Stomach (tissue), 8 donors: ENCODE measurements at regions not wholly inside any gene's neighbourhood (a gene's known extent, or its start where the extent isn't known, plus 50 kb on each side); places are given as distances from the start of the nearest gene placed in this dataset.
A peak's percentile ranks its signal among the peaks of the same experiment; 100 is the strongest.

Experiments used
- DNase-seq, 2 donors: peaks; one replicate each; pipeline versions ENCODE4 v3.0.0 to v3.0.0-alpha.2; 2013 to 2019
- H3K27ac ChIP-seq, 5 donors: fragments of 200-600 bp in 4 of 5; sonication (generic) in 4 of 5; one replicate each; pipeline ENCODE4 v1.5.1; 2013 to 2019; ENCODE audit warnings: mild to moderate bottlenecking in 1 of 5, moderate library complexity in 1 of 5
- H3K27me3 ChIP-seq, 3 donors: fragments of 200-600 bp; sonication (generic); one replicate each; pipeline ENCODE4 v1.5.1; 2017 to 2019; ENCODE audit warnings: mixed run types in 1 of 3
- H3K36me3 ChIP-seq, 4 donors: fragments of 200-600 bp; sonication (generic); 1 replicate in 3 of 4; 2 replicates in 1 of 4; pipeline ENCODE4 v1.5.1; 2016 to 2019
- H3K4me1 ChIP-seq, 4 donors: fragments of 200-600 bp; sonication (generic); one replicate each; pipeline ENCODE4 v1.5.1; 2016 to 2019
- H3K4me3 ChIP-seq, 4 donors: fragments of 200-600 bp; sonication (generic) in 3 of 4; one replicate each; pipeline ENCODE4 v1.5.1; 2016 to 2019; ENCODE audit warnings: mild to moderate bottlenecking in 1 of 4
- H3K9me3 ChIP-seq, 4 donors: fragments of 200-600 bp; sonication (generic); one replicate each; pipeline ENCODE4 v1.5.1; 2016 to 2019
- EP300 ChIP-seq: sonication (generic); formaldehyde crosslinking; IDR thresholded peaks from one replicate; pipeline ENCODE4 v1.6.1; 2017; ENCODE audit warnings: antibody characterized with exemption
- POLR2A ChIP-seq, 4 donors: fragments of 450-650 bp; IDR thresholded peaks; one replicate each; pipeline ENCODE4 v1.6.1; 2016; ENCODE audit warnings: antibody characterized with exemption in 4 of 4, control low read depth in 2 of 4, mild to moderate bottlenecking in 1 of 4, moderate library complexity in 1 of 4
- POLR2AphosphoS5 ChIP-seq, 3 donors: sonication (generic); formaldehyde crosslinking; IDR thresholded peaks; one replicate each; pipeline ENCODE4 v1.6.1; 2016; ENCODE audit warnings: antibody characterized with exemption in 3 of 3
- whole genome bisulfite sequencing, 5 donors: extraction: QIAGEN DNeasy Blood & Tissue Kit in 3 of 5; methylation state at CpG; one replicate each; pipeline versions ENCODE4 v1.1.5 to v1.1.7; 2013 to 2018; 5-methylcytosine and 5-hydroxymethylcytosine counted together
- intact Hi-C: fragments of 100-400 bp; cut with DNase I; formaldehyde crosslinking; loops from one replicate; pipeline ENCODE4 v1.15.1; 2023; ENCODE audit warnings: low total_unique reads
- TF ChIP-seq, protein P1 (sequence below), 7 experiments: fragments of 450-650 bp in 4 of 7; fragments of 200-600 bp in 3 of 7; sonication (generic) in 3 of 7; IDR thresholded peaks; one replicate each; pipeline ENCODE4 v1.5.1; 2016 to 2019; ENCODE audit warnings: antibody characterized with exemption in 7 of 7, control low read depth in 2 of 7, mild to moderate bottlenecking in 1 of 7
- donor health status: healthy with polysubstance abuse.
- donor health status: Bipolar disorder and iron deficiency.
- donor health status: healthy.

GRCh38 chr21:19321688-19322087 lies 918.1 kb upstream of the TMPRSS15 start:
- WGBS, 5 donors, result 43 to 57% (median 50%) methylated on average over 3 of the region's 3 CpGs
- no peak overlapping the region for H3K4me3 ChIP-seq
- intact Hi-C loops, result no loop called here
- H3K9me3 ChIP-seq, result peaks cover 0 to 9% (median 4%) of the 10 kb centered on the region in 4 donors
- H3K4me1 ChIP-seq, result no peaks in the 10 kb centered on the region
- H3K36me3 ChIP-seq, result no peaks in the 10 kb centered on the region
- no peak overlapping the region for H3K27ac ChIP-seq
- no peaks in the 10 kb centered on the region for H3K27me3 ChIP-seq
- DNase-seq, result peak in 1 of 2 donors; percentile 15
- TF ChIP-seq POLR2AphosphoS5 (IDR thresholded peaks at IDR 0.05) (no peak), POLR2A (IDR thresholded peaks at IDR 0.05) (no peak), EP300 (no peak)
- TF ChIP-seq, protein P1, sequence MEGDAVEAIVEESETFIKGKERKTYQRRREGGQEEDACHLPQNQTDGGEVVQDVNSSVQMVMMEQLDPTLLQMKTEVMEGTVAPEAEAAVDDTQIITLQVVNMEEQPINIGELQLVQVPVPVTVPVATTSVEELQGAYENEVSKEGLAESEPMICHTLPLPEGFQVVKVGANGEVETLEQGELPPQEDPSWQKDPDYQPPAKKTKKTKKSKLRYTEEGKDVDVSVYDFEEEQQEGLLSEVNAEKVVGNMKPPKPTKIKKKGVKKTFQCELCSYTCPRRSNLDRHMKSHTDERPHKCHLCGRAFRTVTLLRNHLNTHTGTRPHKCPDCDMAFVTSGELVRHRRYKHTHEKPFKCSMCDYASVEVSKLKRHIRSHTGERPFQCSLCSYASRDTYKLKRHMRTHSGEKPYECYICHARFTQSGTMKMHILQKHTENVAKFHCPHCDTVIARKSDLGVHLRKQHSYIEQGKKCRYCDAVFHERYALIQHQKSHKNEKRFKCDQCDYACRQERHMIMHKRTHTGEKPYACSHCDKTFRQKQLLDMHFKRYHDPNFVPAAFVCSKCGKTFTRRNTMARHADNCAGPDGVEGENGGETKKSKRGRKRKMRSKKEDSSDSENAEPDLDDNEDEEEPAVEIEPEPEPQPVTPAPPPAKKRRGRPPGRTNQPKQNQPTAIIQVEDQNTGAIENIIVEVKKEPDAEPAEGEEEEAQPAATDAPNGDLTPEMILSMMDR (IDR thresholded peaks at IDR 0.05), result no peak

GRCh38 chr21:19322360-19322759 lies 918.8 kb upstream of the TMPRSS15 start:
- Histone ChIP-seq H3K27me3 (no peaks in the 10 kb centered on the region), H3K27ac (no peak overlapping the region), H3K4me3 (no peak overlapping the region), H3K4me1 (no peaks in the 10 kb centered on the region), H3K9me3 (peaks cover 0 to 3% (median 1%) of the 10 kb centered on the region in 4 donors), H3K36me3 (no peaks in the 10 kb centered on the region)
- peak in 1 of 2 donors; percentile 20 for DNase-seq
- TF ChIP-seq, protein P1 (IDR thresholded peaks at IDR 0.05), result peak in 3 of 7 experiments; percentile 24 to 42 (median 37)
- no peak for TF ChIP-seq EP300
- WGBS, 5 donors, result 7 to 22% (median 13%) methylated on average over 1 of the region's 1 CpG
- intact Hi-C loops, result no loop called here

GRCh38 chr21:19326531-19327319 lies 923.1 kb upstream of the TMPRSS15 start:
- TF ChIP-seq POLR2AphosphoS5 (IDR thresholded peaks at IDR 0.05), result no peak
- no peak for TF ChIP-seq EP300
- no peak for TF ChIP-seq POLR2A (IDR thresholded peaks at IDR 0.05)
- TF ChIP-seq, protein P1 (IDR thresholded peaks at IDR 0.05), result no peak
- no peak for DNase-seq
- 59 to 82% (median 76%) methylated on average over 6 of the region's 6 CpGs for WGBS, 5 donors
- Histone ChIP-seq H3K36me3 (no peaks in the 10 kb centered on the region), H3K4me1 (no peaks in the 10 kb centered on the region), H3K27me3 (no peaks in the 10 kb centered on the region), H3K27ac (no peak overlapping the region), H3K4me3 (no peak overlapping the region), H3K9me3 (peaks cover 0 to 3% (median under 1%) of the 10 kb centered on the region in 4 donors)
- intact Hi-C loops, result no loop called here

- intact Hi-C loops, result no loop called here
Observed at GRCh38 chr21:19328954-19329353, 925.4 kb upstream of the TMPRSS15 start.

More at GRCh38 chr21:19328954-19329353, 925.4 kb upstream of the TMPRSS15 start:
- TF ChIP-seq POLR2AphosphoS5 (IDR thresholded peaks at IDR 0.05) (no peak), EP300 (no peak), POLR2A (IDR thresholded peaks at IDR 0.05) (no peak)
- TF ChIP-seq, protein P1 (IDR thresholded peaks at IDR 0.05), result no peak
- WGBS, 5 donors, result 77 to 96% (median 77%) methylated on average over 5 of the region's 5 CpGs
- H3K36me3 ChIP-seq, result no peaks in the 10 kb centered on the region
- peaks cover 0 to 11% (median 10%) of the 10 kb centered on the region in 4 donors for H3K9me3 ChIP-seq
- H3K4me3 ChIP-seq, result no peak overlapping the region
- DNase-seq, result no peak
- no peaks in the 10 kb centered on the region for H3K27me3 ChIP-seq
- H3K27ac ChIP-seq, result no peak overlapping the region
- H3K4me1 ChIP-seq, result no peaks in the 10 kb centered on the region
